NCI-H82 treated with DMSO at 0.1 percent for 48 hours (cell line): ENCODE measurements at regions not wholly inside any gene's neighbourhood (a gene's known extent, or its start where the extent isn't known, plus 50 kb on each side); places are given as distances from the start of the nearest gene placed in this dataset.

ENCODE experiments used
- DNase-seq: peaks from one replicate; lab custom pipeline; 2025; ENCODE audit not compliant: unreplicated experiment; lab: John Stamatoyannopoulos, UW

GRCh38 chr7:28360739-28361138 is 51.6 kb upstream of the CREB5 start:
- no peak for DNase-seq

GRCh38 chr7:28361551-28361950 is 50.8 kb upstream of the CREB5 start:
- DNase-seq = no peak

- DNase-seq = no peak
Observed at GRCh38 chr7:28362182-28362581, 50.1 kb upstream of the CREB5 start.
